NCI-H2227 treated with DMSO at 0.1 percent for 48 hours (cell line): ENCODE measurements at regions not wholly inside any gene's neighbourhood (a gene's known extent, or its start where the extent isn't known, plus 50 kb on each side); places are given as distances from the start of the nearest gene placed in this dataset.
"Not testable (repeated sequence)": the region's sequence is repeated elsewhere in the genome, so short reads cannot be mapped to it uniquely, and the experiment has no call there.

ENCODE experiments used
- DNase-seq: peaks from one replicate; lab custom pipeline; 2025; lab: John Stamatoyannopoulos, UW

- DNase-seq: no peak
Measured at GRCh38 chr5:87529486-87530076, 116.9 kb upstream of the CCNH start.

GRCh38 chr5:87526131-87526530, 113.4 kb upstream of the CCNH start:
- no peak for DNase-seq

GRCh38 chr5:87524217-87524616, 111.5 kb upstream of the CCNH start:
- no peak for DNase-seq

- DNase-seq: not testable (repeated sequence)
Measured at GRCh38 chr5:87511778-87512177, 99.0 kb upstream of the CCNH start.

GRCh38 chr5:87503004-87503403, 90.3 kb upstream of the CCNH start:
- no peak for DNase-seq

GRCh38 chr5:87499478-87500410, 87.0 kb upstream of the CCNH start:
- no peak for DNase-seq
